A673 (cell line): ENCODE measurements at regions not wholly inside any gene's neighbourhood (a gene's known extent, or its start where the extent isn't known, plus 50 kb on each side); places are given as distances from the start of the nearest gene placed in this dataset.

ENCODE experiments used
- CTCF ChIP-seq: fragments of 300-800, 200-600 bp; sonication (generic); conservative IDR thresholded peaks from 2 replicates; pipeline ENCODE4 v1.5.1; 2017; ENCODE audit warnings: low read depth, mild to moderate bottlenecking, antibody characterized with exemption, low read length, moderate library complexity, mixed read lengths
- EZH2 ChIP-seq: fragments of 200-600 bp; sonication (generic); IDR thresholded peaks from 2 replicates; pipeline ENCODE4 v1.6.1; 2017; ENCODE audit warnings: borderline replicate concordance, low read depth, mild to moderate bottlenecking, mixed read lengths, antibody characterized with exemption, low read length; ENCODE audit not compliant: poor library complexity, severe bottlenecking

GRCh38 chr6:153263489-153263888 is 132.4 kb upstream of the RGS17 start:
- TF ChIP-seq CTCF (no peak), EZH2 (no peak)
